ENCODE measurements at regions not wholly inside any gene's neighbourhood (a gene's known extent, or its start where the extent isn't known, plus 50 kb on each side); places are given as distances from the start of the nearest gene placed in this dataset.

DNA sequence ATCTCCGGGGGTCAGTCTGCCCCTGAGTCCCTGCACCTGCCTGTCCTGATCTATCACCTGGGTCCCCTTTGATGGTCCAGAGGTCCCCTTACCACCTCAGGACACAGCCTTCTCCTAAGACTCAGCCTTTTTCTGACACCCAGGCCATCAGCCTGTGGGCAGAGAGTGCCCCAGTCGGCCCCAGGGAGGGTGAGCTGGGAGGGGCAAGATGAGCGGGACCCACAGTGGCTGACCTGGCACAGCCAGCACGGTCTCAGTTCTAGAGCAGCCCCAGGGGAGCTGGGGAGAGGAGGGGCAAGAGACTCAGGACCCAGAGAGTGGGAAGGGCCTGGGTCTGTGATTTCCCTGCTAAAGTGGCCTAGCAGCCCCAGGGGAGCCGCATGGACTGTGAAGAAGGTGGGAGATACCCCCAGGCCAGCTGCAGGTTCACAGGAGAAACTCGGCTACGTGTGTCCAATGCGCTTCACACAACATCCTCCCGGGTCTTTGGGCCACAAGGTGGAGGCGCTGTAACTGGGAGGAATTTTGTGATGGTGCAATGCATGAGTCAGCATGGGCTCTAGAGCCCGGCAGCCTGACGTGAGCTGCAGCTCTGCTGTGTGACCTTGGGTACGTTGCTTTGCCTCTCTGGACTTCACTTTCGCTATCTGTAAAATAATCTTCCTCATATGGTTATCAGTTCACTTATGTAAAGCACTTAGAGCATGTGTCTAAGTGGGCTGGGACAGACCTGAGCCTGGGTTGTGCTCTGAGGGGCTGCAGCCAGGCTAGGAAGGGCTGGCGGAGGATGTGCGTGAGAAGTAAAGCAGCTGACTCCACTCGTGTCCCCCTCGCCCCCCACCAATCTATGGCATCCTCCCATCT, 67.2 kb upstream of the LHX1 start:
- no peak for DNase-seq

DNA sequence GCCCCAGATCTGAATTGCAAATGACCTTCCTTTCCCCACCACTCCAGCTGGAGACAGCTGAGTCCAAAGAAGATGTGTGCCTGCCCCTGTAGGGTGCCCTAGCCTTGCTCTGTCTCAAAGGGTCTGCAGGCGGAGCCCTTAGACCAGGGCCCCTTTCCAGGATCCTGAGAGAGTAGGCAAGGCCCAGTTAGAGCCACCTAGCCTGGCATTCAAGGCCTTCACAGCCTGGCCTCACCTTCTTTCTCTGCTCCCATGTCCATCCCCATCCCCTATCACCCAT, 66.6 kb upstream of the LHX1 start:
- DNase-seq, result no peak

DNA sequence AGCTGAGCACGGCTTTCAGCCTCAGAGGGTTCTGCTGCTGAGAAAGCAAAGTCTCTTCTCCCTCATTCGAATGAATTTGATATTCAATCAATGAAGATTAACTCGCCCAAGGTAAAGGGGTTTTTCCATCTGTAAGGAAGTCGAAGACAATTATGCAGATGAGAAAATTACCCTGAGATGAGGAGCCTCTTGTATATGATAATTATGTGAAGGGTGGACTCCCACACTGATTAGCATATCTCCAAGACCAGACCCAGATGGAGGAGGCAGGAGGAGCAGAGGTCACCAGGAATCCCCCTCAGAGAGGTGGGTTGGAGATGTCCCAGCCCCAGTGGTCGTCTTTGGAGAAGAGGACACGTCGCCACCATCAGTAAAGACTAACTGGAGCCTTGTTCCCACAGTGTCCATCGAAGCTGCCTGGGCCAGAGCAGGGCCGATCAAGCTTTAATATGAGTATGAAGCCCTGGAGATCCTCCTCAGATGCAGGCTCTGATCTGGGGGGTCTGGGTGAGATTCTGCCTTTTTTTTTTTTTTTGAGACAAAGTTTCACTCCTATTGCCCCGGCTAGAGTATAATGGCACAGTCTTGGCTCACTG, 61.5 kb upstream of the LHX1 start:
- no peak for DNase-seq

DNA sequence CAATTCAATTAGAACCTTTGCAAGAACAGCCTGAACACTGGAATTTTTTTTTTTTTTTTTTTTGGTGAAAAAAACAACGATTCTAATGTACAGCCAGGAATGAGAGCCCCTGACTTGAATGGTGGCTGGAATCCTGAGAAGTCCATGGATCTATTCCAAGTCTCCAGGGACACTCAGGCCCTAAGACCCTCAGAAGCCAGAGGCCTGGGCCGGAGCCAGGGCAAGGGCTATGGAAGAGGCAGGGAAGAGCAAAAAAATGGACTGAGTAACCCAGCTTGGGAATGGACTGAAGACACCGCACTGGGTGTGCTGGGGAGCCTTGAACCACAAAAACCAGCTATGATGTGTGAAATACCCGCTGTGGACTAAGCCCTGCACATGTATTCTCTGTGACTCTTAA, 60.3 kb upstream of the LHX1 start:
- no peak for DNase-seq

DNA sequence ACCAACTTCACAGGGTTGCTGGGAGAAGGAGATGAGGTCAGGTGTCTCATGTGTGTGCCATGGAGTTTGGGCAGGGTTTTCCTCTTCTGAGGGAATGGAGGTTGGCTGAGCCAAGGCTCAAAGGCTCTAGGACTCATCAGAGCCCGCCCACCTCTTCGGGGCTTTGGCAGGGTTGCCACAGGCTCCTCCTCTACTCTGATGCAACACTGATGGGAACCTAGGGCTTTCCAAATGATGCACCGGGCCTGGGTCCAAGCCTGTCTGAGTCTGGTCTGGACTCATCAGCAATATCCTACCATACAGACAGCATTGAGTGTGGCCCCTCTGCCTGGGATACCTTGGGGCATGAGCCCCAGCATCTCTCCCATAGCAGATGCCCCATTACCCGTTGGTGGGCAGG, 59.5 kb upstream of the LHX1 start:
- no peak for DNase-seq

DNA sequence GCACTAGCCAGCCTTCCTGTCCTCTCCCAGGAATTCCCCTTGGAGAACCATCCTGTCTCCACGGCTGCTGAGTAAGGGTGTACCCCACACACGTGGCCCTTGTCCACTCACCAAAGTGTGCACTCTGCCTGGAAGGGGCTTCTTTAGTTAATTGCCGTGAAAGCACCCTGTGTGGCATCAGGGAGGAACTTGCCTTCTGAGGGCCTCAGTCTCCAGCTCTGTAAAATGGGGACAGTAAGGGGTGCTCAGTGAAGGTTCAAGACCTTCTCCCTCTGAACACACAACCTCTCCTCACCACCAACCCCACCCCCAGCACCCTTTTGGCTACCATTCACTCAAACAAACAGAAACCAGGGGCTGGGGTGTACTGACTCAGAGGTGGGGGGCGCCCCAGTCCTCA, 59.1 kb upstream of the LHX1 start:
- DNase-seq, result no peak

DNA sequence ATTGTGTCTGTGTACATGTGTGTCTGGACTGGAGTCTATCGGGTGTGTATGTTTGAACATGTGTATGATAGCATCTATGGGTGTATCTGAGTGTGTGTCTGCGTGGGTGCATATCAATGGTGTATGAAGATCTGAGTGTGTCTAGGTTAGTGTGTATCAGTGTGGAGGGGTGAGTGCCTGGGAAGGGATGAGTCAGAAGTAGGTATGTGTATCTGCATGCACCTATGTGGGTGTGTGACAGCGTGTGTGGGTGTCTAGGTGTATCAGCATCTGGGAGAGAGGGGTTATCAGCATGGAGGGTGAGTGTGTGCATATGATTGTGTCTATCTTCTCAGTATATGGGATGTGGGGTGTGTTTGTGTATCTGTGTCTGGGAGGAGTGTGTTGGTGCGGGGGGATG, 58.2 kb upstream of the LHX1 start:
- no peak for DNase-seq

DNA sequence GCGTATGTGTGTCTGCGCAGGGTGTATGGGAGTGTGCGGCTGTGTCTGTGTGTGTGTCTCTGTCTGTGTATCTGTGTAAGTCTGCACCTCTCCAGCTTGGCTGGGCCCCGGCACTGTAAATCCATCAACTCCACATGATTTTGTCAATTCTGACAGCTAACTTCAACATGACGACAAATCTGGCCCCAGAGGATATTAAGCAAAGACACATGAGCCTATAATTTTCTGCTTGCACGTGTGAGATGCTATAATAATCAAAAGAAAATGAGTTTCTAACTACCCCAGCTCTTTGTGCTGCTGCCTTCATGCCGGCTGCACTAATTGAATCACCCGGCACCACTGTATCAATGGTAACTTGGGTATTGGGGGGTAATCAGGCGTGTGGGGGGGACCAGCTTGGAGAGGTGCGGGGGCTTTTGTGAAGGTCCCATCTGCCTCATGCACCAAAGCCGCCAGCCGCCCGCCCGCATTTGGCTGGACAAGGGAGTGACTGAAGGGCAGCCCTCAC, 57.6 kb upstream of the LHX1 start:
- no peak for DNase-seq

DNA sequence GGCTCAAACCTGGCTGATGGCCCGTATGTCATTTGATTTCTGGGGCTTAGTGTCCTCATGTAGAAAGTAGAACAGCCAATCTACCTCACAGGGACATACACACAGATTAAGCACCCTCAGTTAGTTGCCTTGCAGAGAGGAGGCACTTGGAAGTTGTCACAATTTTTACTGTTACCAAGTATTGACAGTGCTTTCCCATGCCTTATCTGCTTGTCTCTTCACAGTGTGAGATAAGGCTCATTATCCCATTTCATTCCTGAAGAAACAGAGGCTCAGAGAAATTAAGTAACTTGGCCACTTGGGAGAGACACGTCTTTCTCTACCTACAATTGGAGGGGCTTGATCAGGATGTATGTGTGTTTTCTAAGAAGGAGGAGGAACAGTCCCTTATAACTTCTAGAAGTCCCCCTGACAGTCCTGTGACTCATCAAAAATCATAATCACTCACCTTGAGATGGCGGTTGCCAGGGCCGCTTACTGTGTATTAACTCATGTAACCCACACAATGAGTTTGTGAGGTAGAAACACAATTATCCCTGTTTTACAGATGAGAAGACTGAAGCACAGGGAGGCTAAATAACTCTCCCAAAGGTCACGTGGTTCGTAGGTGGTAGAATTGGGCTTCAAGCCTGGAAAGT, 56.9 kb upstream of the LHX1 start:
- DNase-seq, result no peak

DNA sequence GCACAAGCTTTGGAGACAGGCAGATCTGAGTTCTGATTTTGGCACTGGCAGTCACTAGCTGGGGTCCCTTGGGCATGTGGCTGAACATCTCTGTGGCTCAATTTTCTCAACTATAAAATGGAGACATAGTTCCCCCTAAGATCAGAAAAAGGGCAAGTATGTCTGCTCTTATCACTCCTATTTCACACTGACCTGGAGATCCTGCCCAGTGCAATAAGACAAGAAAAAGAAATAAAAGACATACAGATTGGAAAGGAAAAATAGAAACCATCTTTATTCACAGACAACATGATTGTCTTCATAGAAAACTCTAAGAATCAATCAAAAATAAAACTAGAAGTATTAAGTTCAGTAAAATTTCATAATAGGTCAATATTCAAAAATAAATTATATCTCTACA, 56.0 kb upstream of the LHX1 start:
- no peak for DNase-seq

DNA sequence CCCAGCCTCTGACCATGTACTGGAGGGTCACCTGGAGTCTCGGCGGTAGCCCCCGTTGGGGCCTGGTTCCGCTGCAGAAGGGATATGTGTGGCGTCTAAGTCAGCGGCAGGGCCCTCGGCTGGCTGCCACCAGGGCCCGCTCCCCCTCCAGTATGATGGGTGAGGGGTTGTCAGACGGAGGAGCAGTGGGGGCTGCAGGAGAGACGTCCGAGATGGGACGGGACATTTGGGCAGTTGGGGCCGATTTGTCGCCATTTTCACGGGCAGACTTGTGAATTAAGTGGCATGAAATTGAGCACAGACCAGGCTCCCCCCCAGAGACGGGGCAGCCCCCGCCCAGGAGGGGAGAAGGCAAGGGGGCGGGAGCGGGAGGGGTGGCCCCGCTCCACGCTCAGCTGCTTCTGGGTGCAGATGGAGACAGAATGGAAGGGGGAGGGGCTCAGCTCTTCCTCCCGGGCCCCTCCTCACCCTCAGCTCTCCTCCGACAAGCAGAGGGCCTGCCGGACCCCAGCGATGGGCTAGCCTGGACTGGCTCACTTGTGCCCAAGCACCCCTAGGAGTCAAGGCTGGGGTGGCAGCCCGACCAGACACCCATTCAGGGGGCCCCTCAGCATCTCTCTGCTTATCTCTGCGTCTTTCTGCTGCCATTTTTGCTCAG, 52.7 kb upstream of the LHX1 start:
- no peak for DNase-seq

DNA sequence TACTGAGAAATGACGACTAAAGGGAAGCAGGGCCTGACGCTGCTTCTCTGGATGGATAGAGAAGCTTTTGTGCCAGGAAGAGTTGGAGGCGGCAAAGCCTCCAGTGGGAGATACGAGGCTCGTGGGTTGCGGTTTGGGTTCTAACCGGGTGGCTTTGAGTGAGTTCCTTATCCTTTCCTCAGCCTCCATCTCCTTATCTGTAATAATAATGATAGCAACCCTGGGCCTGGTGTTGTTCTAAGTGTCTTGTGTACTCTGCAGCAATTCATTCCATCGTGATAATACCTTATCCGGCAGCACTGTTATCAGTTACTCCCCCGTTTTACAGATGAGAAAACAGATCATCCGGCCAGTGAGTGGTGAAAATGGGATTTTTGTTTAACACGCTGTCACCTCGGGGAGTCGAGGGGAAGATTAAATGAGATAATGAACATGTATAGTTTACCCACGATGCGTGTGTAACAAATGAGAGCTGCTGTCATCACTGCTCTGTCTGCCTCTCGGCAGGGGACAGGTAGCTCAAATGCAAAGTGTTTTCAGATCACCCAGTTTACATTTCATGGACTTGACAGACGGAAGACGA, 52.0 kb upstream of the LHX1 start:
- DNase-seq, result no peak

DNA sequence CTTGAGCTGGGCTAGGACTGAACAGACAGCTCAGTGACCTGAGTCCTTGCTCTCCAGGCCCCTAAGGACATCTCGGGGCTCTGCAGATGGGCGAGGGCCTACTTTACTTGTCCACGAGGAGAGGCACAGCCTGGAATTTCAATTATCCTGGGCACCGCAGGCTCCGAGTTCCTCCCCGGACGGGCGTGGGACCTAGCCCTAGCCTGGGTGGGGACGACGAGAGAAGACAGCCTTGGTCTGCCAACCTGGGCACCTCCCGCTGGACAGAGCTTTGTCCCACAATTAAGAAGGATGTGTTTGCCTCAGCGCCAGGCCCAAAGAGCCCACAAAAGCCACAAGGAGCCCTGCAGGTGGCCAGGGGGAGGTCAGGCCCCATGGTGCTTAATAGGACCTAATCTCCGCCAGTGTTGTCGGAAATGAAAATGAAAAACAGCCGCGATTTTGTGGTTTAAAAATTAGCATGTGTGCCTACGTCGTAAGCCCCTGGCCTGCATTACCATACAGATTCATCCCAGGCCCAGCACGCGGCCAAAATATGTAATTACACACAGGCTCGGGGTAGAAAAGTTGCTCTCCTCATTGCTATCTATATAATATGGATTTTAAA, 51.4 kb upstream of the LHX1 start:
- DNase-seq, result no peak

All from stimulated activated CD4-positive, alpha-beta T cell treated with anti-CD3 and anti-CD28 coated beads, Interleukin-4, amount 100 ng/mL, for 1 hour (primary cell).